IPS-15b (cell line): ENCODE measurements at regions not wholly inside any gene's neighbourhood (a gene's known extent, or its start where the extent isn't known, plus 50 kb on each side); places are given as distances from the start of the nearest gene placed in this dataset.

Experiments used
- H3K27me3 ChIP-seq: one replicate; pipeline ENCODE4 v1.6.1; 2013; ENCODE audit warnings: low read length; ENCODE audit not compliant: control insufficient read depth, insufficient read depth
- H3K36me3 ChIP-seq: one replicate; pipeline ENCODE4 v1.6.1; 2013; ENCODE audit warnings: low read length; ENCODE audit not compliant: control insufficient read depth, insufficient read depth
- H3K4me1 ChIP-seq: one replicate; pipeline ENCODE4 v1.6.1; 2013; ENCODE audit warnings: mild to moderate bottlenecking, low read length; ENCODE audit not compliant: control insufficient read depth, insufficient read depth
- H3K4me3 ChIP-seq: one replicate; pipeline ENCODE4 v1.5.1; 2013; ENCODE audit warnings: low read depth, low read length
- H3K9ac ChIP-seq: one replicate; pipeline ENCODE4 v1.6.1; 2013; ENCODE audit warnings: low read depth, mild to moderate bottlenecking, low read length
- H3K9me3 ChIP-seq: one replicate; pipeline ENCODE4 v1.6.1; 2013; ENCODE audit warnings: mild to moderate bottlenecking, low read length; ENCODE audit not compliant: control insufficient read depth, insufficient read depth

- Histone ChIP-seq H3K36me3 (no peaks in the 10 kb centered on the region), H3K4me1 (no peaks in the 10 kb centered on the region), H3K9me3 (no peaks in the 10 kb centered on the region), H3K9ac (no peak overlapping the region), H3K4me3 (no peak overlapping the region), H3K27me3 (no peaks in the 10 kb centered on the region)
These were observed 74.4 kb upstream of the KLF13 start for GRCh38 chr15:31252171-31252785.

GRCh38 chr15:31254431-31255175 is 72.0 kb upstream of the KLF13 start:
- Histone ChIP-seq H3K36me3 (no peaks in the 10 kb centered on the region), H3K4me3 (no peak overlapping the region), H3K27me3 (no peaks in the 10 kb centered on the region), H3K4me1 (no peaks in the 10 kb centered on the region), H3K9ac (no peak overlapping the region), H3K9me3 (no peaks in the 10 kb centered on the region)

- Histone ChIP-seq H3K27me3 (no peaks in the 10 kb centered on the region), H3K4me1 (no peaks in the 10 kb centered on the region), H3K9me3 (no peaks in the 10 kb centered on the region), H3K36me3 (no peaks in the 10 kb centered on the region), H3K9ac (no peak overlapping the region), H3K4me3 (no peak overlapping the region)
These were observed 71.5 kb upstream of the KLF13 start for GRCh38 chr15:31255176-31255510.

- Histone ChIP-seq H3K36me3 (no peaks in the 10 kb centered on the region), H3K4me1 (no peaks in the 10 kb centered on the region), H3K9me3 (no peaks in the 10 kb centered on the region), H3K27me3 (no peaks in the 10 kb centered on the region), H3K4me3 (no peak overlapping the region), H3K9ac (no peak overlapping the region)
These were observed 70.8 kb upstream of the KLF13 start for GRCh38 chr15:31255732-31256377.

- no peaks in the 10 kb centered on the region for H3K9me3 ChIP-seq
- H3K27me3 ChIP-seq = no peaks in the 10 kb centered on the region
- H3K9ac ChIP-seq = no peak overlapping the region
- H3K36me3 ChIP-seq = no peaks in the 10 kb centered on the region
- H3K4me1 ChIP-seq = no peaks in the 10 kb centered on the region
- H3K4me3 ChIP-seq = no peak overlapping the region
These were observed 70.0 kb upstream of the KLF13 start for GRCh38 chr15:31256378-31257265.

GRCh38 chr15:31257286-31257685 is 69.3 kb upstream of the KLF13 start:
- H3K27me3 ChIP-seq = no peaks in the 10 kb centered on the region
- H3K9me3 ChIP-seq = no peaks in the 10 kb centered on the region
- no peaks in the 10 kb centered on the region for H3K36me3 ChIP-seq
- no peak overlapping the region for H3K9ac ChIP-seq
- no peak overlapping the region for H3K4me3 ChIP-seq
- no peaks in the 10 kb centered on the region for H3K4me1 ChIP-seq

- Histone ChIP-seq H3K9me3 (no peaks in the 10 kb centered on the region), H3K4me1 (no peaks in the 10 kb centered on the region), H3K9ac (no peak overlapping the region), H3K27me3 (no peaks in the 10 kb centered on the region), H3K36me3 (no peaks in the 10 kb centered on the region), H3K4me3 (no peak overlapping the region)
These were observed 68.4 kb upstream of the KLF13 start for GRCh38 chr15:31258260-31258659.

- Histone ChIP-seq H3K4me3 (no peak overlapping the region), H3K36me3 (no peaks in the 10 kb centered on the region), H3K9ac (no peak overlapping the region), H3K27me3 (no peaks in the 10 kb centered on the region), H3K9me3 (no peaks in the 10 kb centered on the region), H3K4me1 (no peaks in the 10 kb centered on the region)
These were observed 66.9 kb upstream of the KLF13 start for GRCh38 chr15:31259562-31260252.

GRCh38 chr15:31260646-31261265 is 65.9 kb upstream of the KLF13 start:
- no peaks in the 10 kb centered on the region for H3K4me1 ChIP-seq
- H3K4me3 ChIP-seq = no peak overlapping the region
- H3K36me3 ChIP-seq = no peaks in the 10 kb centered on the region
- H3K9ac ChIP-seq = no peak overlapping the region
- H3K9me3 ChIP-seq = no peaks in the 10 kb centered on the region
- H3K27me3 ChIP-seq = no peaks in the 10 kb centered on the region

- Histone ChIP-seq H3K9me3 (no peaks in the 10 kb centered on the region), H3K9ac (no peak overlapping the region), H3K4me1 (no peaks in the 10 kb centered on the region), H3K36me3 (no peaks in the 10 kb centered on the region), H3K4me3 (no peak overlapping the region), H3K27me3 (no peaks in the 10 kb centered on the region)
These were observed 65.1 kb upstream of the KLF13 start for GRCh38 chr15:31261266-31262142.
